HG02943 (cell line): ENCODE measurements at regions not wholly inside any gene's neighbourhood (a gene's known extent, or its start where the extent isn't known, plus 50 kb on each side); places are given as distances from the start of the nearest gene placed in this dataset.

Source experiments
- ATAC-seq: cut with Tn5 transposase; IDR thresholded peaks from one replicate; pipeline ENCODE4 v1.9.1; 2021; ENCODE audit warnings: mild to moderate bottlenecking, low read depth, moderate library complexity; ENCODE audit not compliant: unreplicated experiment

DNA sequence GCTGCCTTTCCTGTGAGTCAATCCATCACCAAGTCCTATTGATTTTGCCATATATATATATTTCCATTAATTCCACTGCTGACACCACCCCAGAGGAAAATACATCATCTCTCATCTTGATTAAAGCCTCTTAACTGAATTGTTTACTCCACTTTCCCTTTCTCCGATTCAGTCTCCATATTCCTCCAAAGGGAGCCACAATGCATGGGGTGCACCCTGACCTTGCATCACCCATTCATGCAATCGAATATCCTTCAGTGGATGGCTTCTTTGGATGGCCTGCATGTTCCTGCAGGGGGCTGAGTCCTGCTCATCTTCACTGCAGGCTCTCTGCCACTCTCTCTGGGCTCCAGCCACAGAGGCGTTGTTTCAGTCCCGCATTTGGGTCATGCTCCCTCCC is 231.0 kb downstream of the SNX18 start:
- ATAC-seq: no peak

DNA sequence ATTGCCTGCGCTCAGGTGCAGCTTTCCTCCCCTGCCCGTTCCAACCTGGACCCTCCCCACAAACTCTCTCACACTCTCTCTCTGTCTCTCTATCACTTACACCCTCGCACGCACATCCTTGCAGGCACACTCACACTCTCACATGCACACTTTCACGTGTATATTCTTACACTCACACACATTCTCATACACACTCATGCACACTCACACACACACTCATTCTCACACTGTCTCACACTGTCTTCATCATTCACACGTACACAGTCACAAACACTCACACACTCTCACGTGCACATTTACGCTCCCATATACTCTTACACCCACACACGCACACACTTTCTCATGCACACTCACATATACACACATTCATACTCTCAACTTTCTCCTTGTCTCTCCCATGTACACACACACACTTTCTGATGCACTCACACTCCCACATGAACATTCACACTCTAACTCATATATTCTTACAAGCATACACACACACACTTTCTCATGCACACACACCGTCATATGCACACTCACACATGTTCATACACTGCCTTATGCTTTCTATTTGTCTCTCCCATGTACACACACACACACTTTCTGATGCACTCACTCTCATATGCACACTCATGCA is 229.3 kb downstream of the SNX18 start:
- no peak for ATAC-seq

DNA sequence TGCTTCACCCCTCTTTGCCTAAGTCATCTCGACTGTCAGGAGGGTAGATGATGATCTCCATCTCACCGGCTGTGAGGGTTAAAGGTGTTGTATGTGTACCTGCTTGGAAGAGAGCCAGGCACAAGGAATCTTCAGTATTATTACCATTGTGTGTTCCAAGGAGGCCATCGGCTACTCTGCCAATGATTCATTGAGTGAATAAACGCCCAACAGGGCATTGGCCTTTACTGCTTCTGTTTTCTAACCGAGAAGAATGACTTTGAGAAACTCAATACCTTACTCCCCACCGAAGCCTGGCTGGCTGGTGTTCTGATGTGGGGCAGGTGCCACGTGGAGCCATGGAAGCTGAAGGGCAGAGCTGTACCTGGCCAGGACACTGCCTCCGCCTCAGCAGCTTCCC is 228.8 kb downstream of the SNX18 start:
- no peak for ATAC-seq

DNA sequence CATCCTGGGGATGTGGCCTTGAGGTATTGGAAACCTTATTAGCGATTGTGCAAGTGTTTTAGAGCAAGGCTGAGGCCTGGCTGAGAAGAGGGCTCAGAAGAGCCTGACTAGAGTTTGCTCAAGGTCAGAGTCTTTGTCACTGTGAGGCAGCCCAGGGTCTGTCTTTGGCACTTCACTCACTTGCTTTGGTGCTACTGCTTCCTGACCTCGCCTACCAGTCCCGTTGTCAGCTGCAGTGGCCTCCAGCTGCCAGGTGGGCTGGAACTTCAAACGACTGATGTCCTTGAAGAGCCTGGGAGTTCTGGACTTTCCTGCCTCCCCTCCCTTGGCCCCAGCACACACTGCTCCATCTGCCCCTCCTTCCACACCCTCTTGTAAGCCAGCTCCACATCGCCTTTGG is 228.0 kb downstream of the SNX18 start:
- ATAC-seq: no peak

DNA sequence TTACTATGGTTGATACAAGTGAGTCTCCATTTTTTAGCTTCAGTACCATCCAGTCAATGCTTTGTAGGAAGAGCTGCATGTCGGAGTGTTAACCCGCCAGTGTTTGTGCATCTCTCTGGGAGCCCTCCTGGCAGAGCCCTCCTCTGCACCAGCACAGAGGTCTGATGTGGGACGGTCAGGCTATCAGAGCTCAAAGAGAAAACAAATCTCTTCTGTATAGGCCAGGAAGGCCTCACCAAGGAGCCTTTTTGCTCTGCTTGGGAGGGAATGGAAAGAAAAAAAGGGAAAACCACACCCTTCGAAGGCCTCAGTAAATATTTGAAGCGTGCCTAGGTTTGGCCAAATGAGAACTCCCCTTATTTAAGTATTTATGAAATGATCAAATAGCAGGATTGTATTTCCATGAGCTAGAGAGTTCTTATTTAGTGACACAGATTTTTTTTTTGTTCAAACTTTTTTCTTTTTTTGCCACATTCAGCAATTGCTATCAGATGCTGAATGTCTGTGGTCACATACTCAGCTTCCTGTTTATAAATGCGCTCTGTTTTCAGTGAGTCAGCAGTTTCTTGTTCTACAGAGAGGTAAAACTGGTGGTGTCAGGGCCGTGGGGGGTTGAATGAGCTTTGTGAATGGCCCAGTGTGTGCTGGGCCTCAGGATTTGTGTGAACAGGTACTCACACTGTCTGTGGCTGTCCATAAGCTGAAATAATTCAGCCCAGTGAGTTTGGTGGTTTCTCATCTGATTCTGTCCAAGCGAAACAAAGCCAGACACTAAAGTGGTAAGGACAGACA is 226.6 kb downstream of the SNX18 start:
- ATAC-seq: no peak

DNA sequence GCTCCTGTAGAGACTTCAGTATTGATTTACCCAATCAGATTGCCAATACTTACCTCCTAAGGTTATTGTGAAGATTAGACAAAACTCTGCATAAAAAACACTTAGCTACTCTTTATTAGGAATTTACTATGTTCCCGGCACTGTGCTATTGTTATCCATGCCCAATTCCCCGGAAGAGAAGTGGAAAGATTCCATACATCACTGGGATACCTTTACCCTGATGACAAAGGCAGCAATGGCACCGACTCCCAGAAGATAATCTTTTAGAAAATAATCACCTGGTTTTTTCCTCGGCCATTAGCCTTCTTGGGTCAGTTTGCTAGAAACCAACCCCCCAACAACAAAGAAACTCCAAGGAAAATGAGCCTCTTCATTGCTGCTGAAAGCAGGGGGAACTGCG is 226.0 kb downstream of the SNX18 start:
- no peak for ATAC-seq

DNA sequence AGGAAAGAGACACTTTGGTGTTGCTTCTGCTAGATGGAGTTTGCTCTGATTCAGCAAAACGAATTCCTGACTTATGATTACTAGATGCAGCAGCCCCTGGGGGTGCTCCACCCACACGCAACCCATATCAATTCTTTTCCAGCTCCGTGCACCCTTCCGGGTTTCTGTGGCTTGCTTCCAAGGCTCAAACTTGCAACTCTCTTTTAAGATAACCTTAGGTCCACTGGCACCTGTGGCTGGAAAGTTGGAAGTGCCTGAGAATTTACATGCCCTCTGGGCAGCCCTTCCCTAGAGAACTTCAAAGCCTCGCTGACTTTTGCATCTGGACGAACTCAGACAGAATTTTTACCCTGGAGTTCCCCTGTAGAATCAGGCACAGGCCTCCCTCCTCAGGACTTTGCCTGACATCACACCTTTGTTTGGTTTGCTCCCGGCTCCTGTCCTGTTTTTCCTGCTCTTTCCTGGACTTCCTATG is 224.9 kb downstream of the SNX18 start:
- no peak for ATAC-seq

DNA sequence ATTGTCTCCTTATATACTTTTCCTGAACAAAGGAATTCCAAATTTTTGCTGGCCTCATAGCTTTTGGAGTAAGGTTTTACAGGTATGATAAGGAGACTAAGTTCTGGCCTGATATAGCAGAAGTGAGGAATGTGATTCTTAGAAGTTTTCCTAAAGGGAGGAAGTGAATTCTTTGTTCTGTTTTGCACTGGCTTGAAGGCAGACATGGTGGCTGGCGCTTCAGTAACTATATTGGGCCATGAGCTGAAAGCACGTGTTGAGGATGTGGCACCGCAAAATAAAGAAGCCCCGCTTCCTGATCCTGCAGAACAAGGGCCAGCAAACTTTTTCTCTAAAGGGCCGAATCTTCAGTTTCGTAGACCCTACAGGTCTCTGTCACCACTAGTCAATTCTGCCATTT is 224.2 kb downstream of the SNX18 start:
- no peak for ATAC-seq

DNA sequence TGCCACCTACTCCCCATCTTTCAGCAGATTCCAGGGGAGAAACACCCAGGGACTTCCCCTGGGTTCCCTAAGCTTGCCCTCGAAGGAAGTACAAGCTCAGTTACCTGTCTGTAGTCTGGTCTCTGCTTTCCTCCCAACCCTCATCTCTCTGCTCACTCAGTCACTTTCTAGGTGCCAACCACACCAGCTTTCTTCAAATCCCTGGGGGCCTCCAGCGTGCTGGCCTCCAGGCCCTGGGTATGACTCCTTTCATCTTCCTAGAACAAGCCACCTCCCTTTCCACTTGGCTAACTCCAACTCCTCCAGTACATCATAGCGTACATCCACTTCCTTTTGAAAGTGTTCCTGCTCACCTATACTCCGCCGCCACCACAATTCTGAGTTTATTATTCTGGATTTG is 222.6 kb downstream of the SNX18 start:
- no peak for ATAC-seq

DNA sequence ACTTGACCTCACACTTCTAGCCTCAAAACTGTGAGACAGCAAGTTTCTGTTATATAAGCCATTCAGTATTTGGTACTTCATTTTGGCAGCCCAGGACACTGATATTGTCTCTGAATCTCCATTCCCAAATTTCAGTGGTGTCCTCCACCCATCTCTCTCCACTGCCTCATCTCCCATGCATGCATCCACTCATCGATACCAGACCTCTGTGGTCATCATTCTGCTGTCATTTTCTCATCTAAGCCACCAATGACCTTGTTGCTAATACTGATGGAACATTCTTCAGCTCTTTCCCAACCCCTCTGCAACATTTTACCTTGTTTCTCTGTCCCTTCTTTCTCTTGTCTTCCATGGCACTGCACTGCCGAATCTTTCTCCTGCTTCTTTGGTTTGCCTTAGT is 221.8 kb downstream of the SNX18 start:
- ATAC-seq: no peak

DNA sequence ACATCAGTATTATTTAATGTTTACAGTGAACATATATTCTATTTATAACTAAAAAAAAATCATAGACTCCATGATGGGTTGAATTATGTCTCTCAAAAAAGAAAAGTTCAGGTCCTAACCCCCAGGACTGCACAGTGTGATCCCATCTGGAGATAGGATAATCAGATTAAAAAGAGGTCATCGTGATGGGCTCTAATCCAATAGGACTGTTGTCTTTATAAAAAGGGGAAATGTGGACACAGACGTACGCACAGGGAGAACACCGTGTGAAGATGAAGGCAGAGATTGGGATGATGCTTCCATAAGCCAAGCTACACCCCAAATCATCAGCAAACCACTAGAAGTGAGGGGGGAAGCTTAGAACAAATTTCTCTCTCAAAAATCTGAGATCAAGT is 221.4 kb downstream of the SNX18 start:
- ATAC-seq: no peak

DNA sequence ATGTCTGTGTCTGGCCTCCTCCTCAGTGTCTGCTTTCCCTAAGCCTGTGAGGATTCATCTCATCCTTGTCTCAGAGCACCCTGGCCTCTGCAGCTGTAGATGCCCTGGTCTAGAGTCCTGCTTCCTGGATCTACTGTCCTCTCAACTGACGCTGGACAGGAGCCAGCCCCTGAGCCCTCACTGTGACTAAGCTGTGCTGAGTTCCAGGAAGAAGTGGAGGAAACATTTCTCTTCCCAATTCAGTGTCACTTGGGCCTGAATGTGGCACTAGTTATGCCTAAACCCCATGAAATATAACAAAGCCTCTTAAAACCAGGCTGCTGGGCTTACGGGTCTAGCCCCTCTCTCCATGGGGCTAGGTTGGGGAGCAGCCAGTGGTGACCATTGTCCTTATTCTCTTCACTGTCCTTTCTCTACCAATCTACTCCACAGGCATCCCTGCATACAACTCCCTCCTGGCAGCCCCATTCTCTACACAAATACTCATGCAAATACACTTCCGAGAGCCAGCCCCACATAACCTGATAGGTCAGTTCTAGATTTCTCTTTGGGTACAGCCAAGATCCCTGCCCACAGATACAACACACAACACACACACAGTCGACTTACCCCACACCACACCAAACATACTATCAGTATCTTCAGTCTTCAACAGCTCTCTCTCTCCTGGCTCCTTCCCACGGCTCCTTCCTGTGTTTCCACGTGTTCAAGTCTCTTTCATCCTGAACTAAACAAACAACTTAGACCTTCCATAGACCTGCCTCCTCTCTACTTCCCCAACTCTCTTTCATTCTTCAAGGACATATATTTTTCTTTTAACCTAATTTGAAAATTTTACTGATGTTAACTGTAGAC is 220.8 kb downstream of the SNX18 start:
- ATAC-seq: no peak

DNA sequence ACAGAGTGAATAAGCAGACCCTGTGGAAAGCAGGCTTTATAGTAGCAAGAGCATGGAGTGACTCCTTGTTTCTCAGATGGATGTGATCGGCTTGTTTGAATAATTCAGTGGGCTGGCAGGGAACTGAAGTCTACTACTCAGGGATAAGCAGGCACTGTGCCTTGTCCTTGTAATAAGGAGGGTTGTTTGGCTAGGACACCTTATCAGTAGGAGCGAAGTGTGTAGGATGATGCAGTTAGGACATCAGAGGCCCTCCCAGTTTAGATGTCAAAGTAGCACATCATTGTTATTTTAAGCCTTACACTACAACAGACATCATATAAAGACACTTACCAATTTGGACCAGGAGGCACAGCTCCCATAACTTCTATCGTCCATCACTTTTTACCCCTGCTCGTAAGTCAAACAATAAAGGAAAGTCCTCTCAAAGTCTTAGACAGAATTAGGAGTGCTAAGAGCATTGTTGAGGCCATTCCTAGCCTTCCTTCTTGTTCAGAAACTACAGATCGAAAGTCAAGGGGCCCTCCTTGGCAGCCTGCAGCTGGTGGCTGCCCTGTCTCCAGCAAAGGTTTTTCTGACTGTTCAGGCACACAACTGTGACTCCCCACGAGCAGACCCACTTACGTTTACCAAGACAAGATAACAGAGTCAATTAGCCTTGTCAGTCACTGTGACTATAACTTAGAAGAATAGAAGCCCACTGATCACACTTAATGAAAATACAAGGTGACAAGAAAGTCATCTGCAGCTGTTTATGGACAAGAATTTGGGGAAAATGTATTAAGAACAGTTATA is 218.6 kb downstream of the SNX18 start:
- no peak for ATAC-seq

DNA sequence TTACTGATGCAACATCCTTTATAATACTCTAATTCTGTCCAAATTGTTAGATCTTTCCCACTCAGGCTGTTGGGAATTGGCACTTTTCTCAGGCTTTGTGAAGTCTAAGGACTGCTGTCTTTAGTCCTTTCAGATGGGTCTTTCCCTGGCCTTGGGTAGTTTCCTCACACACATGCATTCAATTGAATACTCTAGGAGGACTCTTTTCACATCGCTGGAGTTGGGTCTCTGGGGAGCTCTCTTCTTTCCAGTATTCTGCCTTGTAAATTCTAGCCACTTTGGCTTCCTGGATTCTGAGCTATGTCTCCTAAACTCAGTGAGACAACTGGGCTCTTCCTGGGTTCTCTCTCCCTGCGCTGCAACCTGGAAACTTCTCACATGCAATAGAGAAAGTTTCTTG is 215.5 kb downstream of the SNX18 start:
- no peak for ATAC-seq

DNA sequence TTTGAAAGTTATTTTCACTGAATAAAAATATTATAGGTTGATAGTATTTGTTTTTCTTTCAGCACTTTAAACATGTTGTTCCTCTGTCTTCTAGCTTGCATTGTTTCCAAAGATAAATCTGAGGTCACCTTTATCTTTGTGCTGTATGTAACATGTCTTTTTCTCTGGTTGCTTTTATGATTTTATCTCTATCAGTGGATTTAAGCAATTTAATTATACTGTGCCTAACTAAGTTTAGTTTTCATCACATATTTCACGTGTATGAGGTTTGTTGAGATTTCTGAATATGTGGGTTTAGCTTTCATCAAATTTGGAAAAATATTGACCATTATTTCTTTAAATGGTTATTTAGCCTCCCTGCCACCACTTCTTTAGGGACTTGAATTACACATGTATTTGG is 214.5 kb downstream of the SNX18 start:
- ATAC-seq: no peak

DNA sequence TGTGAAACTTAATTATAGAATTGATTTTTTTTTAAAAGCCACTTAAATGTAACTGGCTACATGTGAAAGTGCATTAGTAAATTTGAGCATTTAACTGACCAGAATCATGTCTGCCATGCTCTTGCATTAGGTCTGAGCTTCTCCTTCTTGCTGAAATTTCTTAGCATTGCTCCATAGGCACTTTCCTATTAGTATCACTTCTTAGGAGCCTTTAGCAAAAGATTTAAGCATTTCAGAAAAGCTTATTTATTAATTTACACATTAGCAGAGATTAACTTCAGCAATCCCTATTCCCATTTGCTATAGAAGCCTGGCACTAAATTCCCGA is 211.0 kb downstream of the SNX18 start:
- no peak for ATAC-seq

DNA sequence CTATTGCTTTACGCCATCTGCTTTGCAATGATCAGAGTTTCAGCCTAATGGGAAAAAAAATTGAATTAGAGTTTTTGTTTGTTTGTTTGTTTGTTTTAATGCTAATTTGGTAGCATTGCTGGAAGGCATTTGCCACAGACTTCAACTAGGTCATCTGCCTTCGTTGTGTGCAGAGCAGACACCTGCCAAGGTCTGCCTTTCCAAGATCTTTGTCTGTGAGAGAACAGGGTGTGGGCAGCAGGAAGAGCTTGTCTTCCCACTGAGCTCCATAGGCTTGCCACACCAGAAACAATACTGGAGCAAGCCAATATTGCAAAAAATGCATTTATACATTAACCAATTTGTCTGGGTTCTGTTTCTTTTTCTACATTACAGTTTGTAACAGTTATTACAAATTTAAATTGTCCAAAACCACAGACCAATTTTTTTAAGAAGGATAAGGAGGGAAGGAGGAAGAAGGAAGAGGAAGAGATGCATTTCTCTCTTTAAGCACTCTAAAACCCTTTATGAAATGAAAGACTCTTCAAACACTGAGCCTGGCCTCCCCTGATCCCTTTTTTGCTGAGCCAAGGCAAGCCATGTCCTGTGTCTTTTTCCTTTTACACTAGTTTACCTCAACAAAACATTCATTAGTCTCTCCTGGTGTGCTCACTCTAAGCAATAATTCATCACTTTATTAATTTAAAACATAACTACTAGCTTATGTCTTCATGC is 210.5 kb downstream of the SNX18 start:
- ATAC-seq: no peak

DNA sequence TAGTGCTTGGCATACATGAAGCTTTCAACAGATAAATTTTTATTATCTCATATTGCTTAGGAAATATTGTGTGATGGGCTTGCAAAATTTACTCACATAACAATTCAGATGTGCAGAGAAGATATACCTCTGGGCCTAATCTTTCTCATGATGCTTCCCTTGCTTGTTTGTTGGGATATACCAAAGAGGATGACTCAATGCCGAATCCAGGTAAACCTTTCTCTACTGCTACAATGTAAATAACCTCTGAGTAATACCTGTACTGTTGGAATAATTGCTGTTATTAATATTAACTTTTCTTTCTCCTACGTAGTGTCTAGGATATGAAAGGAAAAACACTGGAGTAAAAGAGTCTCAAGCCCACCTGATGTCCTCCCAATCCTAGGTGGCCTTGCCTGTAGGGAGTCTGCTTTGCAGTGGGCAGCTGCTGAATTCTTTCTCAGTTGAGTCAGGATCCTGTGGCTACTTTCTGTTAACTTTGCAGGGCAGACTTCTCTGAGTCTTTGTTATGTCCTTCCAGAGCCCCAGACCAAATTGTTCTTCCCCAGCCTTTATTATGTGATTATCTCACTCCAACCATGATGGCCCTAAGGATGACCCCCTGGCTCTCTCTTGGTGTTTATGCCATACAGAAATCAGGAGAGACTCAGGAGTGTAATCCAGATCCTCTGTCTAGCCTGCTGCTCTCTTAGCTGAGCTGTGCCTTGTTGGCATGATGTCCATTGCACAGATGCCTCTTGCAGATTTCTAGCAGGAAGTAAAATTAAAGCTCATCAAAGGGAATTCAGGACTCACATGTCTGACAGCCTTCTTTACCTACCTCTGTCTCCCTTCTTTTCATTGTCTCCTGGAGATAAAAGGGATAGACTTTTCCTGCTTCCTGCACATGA is 208.1 kb downstream of the SNX18 start:
- no peak for ATAC-seq

DNA sequence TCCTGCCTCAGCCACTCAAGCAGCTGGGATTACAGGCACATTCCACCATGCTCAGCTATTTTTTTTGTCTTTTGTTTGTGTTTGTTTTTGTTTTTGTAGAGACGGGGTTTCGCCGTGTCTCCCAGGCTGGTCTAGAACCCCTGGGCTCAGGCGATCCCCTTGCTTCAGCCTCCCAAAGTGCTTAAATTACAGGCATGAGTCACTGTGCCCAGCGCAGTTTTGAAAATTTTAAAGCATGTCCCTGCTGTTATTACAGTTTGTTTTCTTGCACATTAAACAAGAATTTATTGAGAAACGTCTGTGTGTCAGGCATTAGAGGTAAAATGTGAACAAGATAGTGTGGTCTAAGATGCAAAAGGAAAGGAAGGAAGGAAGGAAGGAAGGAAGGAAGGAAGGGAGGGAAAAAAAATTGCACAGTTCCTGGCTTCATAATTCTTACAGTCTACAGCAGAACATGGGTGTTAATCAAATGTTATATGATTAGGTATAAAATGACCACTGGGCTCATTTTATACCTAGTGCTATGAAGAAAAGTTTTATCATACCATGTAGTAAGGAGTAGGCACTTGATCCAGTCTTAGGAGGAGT is 205.4 kb downstream of the SNX18 start:
- ATAC-seq: no peak
